ENCODE measurements at regions not wholly inside any gene's neighbourhood (a gene's known extent, or its start where the extent isn't known, plus 50 kb on each side); places are given as distances from the start of the nearest gene placed in this dataset.

GRCh38 chr12:85441025-85441424 lies 161.0 kb downstream of the ALX1 start:
- POLR2A ChIA-PET: no interaction called here
- CTCF ChIA-PET: interaction anchor here (1.4 kb wide), 1 partner anchor 16 kb away, joined by 3 read pairs; no protein-coding TSS in a partner anchor
- TF ChIP-seq NFRKB (IDR thresholded peaks at IDR 0.05) (no peak), CTBP1 (IDR thresholded peaks at IDR 0.05; ENCODE audit: borderline replicate concordance) (no peak), FOXM1 (IDR thresholded peaks at IDR 0.05; ENCODE audit: borderline replicate concordance) (no peak), SUZ12 (IDR thresholded peaks at IDR 0.05) (no peak), LEF1 (IDR thresholded peaks at IDR 0.05; ENCODE audit: borderline replicate concordance) (no peak), SP1 (IDR thresholded peaks at IDR 0.05) (no peak), TARDBP (IDR thresholded peaks at IDR 0.05) (no peak), L3MBTL2 (conservative IDR thresholded peaks at IDR 0.05) (no peak), HDGF (IDR thresholded peaks at IDR 0.05; ENCODE audit: borderline replicate concordance) (no peak), BHLHE40 (IDR thresholded peaks at IDR 0.05; ENCODE audit: borderline replicate concordance) (no peak), FOXK2 (IDR thresholded peaks at IDR 0.05) (no peak), ELF4 (IDR thresholded peaks at IDR 0.05) (no peak), FOXA1 (IDR thresholded peaks at IDR 0.05) (no peak), ARNT (IDR thresholded peaks at IDR 0.05) (no peak), ZNF384 (IDR thresholded peaks at IDR 0.05) (no peak)
- TF ChIP-seq, protein P1, sequence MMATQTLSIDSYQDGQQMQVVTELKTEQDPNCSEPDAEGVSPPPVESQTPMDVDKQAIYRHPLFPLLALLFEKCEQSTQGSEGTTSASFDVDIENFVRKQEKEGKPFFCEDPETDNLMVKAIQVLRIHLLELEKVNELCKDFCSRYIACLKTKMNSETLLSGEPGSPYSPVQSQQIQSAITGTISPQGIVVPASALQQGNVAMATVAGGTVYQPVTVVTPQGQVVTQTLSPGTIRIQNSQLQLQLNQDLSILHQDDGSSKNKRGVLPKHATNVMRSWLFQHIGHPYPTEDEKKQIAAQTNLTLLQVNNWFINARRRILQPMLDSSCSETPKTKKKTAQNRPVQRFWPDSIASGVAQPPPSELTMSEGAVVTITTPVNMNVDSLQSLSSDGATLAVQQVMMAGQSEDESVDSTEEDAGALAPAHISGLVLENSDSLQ (IDR thresholded peaks at IDR 0.05): no peak
- no peak for DNase-seq (ENCODE audit: extremely low spot score)

DNA sequence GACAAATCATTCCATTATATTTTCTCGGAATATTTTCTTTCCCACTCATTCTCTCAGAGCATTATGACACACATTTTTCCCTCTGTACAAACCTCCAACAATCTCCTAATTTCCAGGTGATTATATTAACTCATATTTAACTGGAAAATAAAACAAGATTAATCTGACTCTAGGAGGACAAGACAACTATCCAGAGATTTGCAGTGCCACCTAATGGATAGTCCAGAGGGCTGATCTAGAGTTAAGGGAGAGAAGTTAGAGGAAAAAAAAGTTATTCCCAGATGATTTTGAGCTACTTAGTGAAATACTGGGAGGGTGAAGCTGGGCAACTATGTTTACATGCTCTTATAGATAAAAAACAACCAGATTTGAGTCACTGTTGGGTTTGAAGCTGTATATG lies 161.7 kb downstream of the ALX1 start:
- ChIA-PET CTCF (interaction anchor here (0.7 to 1.4 kb wide), 3 partner anchors 13 to 371 kb away, joined by 3 read pairs; no protein-coding TSS in a partner anchor), POLR2A (no interaction called here)
- TF ChIP-seq LEF1 (IDR thresholded peaks at IDR 0.05; ENCODE audit: borderline replicate concordance) (no peak), TARDBP (IDR thresholded peaks at IDR 0.05) (no peak), NFRKB (IDR thresholded peaks at IDR 0.05) (no peak), FOXA1 (IDR thresholded peaks at IDR 0.05) (no peak), HDGF (IDR thresholded peaks at IDR 0.05; ENCODE audit: borderline replicate concordance) (no peak), SP1 (IDR thresholded peaks at IDR 0.05) (no peak), ARNT (IDR thresholded peaks at IDR 0.05) (no peak), FOXM1 (IDR thresholded peaks at IDR 0.05; ENCODE audit: borderline replicate concordance) (no peak), L3MBTL2 (conservative IDR thresholded peaks at IDR 0.05) (no peak), FOXK2 (IDR thresholded peaks at IDR 0.05) (no peak), ZNF384 (IDR thresholded peaks at IDR 0.05) (no peak), ELF4 (IDR thresholded peaks at IDR 0.05) (no peak), SUZ12 (IDR thresholded peaks at IDR 0.05) (no peak), BHLHE40 (IDR thresholded peaks at IDR 0.05; ENCODE audit: borderline replicate concordance) (no peak), CTBP1 (IDR thresholded peaks at IDR 0.05; ENCODE audit: borderline replicate concordance) (no peak)
- TF ChIP-seq, protein P1 (IDR thresholded peaks at IDR 0.05): no peak

DNA sequence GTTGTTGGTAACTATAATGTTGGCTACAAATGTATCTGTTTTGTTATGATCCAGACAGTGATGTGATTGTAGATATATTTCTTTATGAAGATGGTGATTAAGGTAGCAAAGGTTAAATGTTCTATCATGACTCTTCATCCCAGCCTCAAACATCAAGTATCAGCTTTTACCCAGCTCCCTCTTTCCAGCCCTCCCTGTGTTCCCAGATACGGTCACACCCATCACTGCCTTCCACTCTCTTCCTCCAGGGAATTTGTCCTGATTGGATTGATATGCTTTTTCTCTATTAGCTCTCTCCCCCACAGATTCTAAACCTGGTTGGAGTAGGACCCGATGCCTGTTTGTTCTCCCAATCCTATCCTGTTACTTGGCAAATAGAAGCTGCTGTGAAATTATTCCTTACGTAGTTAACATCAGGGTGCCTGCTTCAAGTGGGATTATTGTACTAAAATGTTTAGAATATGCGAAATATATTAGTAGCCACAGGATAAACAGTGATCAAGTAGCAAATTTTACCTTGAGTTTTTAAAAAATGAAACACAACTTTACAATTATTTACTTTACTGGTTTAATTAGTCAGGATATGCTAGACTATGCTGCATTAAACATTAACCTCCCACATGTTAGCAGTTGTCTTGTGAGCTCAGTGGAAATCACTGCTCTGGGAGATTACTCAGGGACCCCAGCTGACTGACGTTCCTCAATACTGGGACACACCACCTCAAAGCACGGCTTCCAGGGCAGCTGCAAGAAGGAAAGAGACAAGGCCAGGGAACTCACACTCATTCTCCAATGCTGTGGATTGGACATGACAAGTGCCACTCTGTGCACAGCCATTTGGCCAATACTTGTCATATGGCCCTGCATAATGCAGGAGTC lies 165.3 kb downstream of the ALX1 start:
- ChIA-PET CTCF (interaction anchor here (1.2 kb wide), 1 partner anchor 20 kb away, joined by 7 read pairs; no protein-coding TSS in a partner anchor), POLR2A (no interaction called here)
- DNase-seq (ENCODE audit: extremely low spot score): no peak
- TF ChIP-seq, protein P1 (IDR thresholded peaks at IDR 0.05): peak; percentile 46; the same call in 1 of the 2 replicates
- TF ChIP-seq NFRKB (IDR thresholded peaks at IDR 0.05) (no peak), ARNT (IDR thresholded peaks at IDR 0.05) (no peak), L3MBTL2 (conservative IDR thresholded peaks at IDR 0.05) (no peak), SUZ12 (IDR thresholded peaks at IDR 0.05) (no peak)

More for the DNA sequence above, 161.7 kb downstream of the ALX1 start:
- no peak for DNase-seq (ENCODE audit: extremely low spot score)

DNA sequence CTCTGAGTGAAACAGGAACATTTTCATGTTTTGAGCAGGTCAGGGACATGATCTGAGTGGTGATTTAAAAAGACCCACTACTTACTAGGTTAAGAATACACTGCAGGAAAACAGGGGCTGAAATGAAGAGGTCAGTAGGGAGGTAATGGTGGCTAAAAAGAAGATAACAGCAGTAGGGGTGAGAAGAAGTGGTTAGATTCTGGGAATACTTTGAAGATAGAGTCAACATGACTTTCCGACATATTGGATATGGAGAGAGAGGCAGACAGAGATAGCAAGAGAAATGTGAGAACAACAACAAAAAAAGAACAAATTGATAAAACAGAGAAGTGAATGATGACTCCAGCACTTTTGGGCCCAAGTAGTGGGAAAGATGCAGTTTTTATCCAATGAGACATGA lies 168.0 kb downstream of the ALX1 start:
- no peak for DNase-seq (ENCODE audit: extremely low spot score)
- ChIA-PET CTCF (interaction anchor here (0.6 to 1.1 kb wide), 4 partner anchors 23 to 791 kb away, joined by 3 to 6 read pairs (median 4); no protein-coding TSS in a partner anchor), POLR2A (no interaction called here)
- no peak for TF ChIP-seq FOXA1 (IDR thresholded peaks at IDR 0.05)
- TF ChIP-seq CTBP1 (IDR thresholded peaks at IDR 0.05; ENCODE audit: borderline replicate concordance): no peak
- no peak for TF ChIP-seq HDGF (IDR thresholded peaks at IDR 0.05; ENCODE audit: borderline replicate concordance)
- no peak for TF ChIP-seq ARNT (IDR thresholded peaks at IDR 0.05)
- TF ChIP-seq, protein P1 (IDR thresholded peaks at IDR 0.05): no peak
- no peak for TF ChIP-seq ELF4 (IDR thresholded peaks at IDR 0.05)
- TF ChIP-seq L3MBTL2 (conservative IDR thresholded peaks at IDR 0.05): no peak

GRCh38 chr12:85448548-85449139 lies 168.6 kb downstream of the ALX1 start:
- CTCF ChIA-PET: interaction anchor here (0.6 to 1.4 kb wide), 5 partner anchors 23 to 791 kb away, joined by 3 to 6 read pairs (median 5); no protein-coding TSS in a partner anchor
- POLR2A ChIA-PET: no interaction called here
- DNase-seq (ENCODE audit: extremely low spot score): no peak
- TF ChIP-seq ZNF384 (IDR thresholded peaks at IDR 0.05) (no peak), SUZ12 (IDR thresholded peaks at IDR 0.05) (no peak), HDGF (IDR thresholded peaks at IDR 0.05; ENCODE audit: borderline replicate concordance) (no peak), BHLHE40 (IDR thresholded peaks at IDR 0.05; ENCODE audit: borderline replicate concordance) (no peak), ARNT (IDR thresholded peaks at IDR 0.05) (no peak)
